ENCODE measurements at regions not wholly inside any gene's neighbourhood (a gene's known extent, or its start where the extent isn't known, plus 50 kb on each side); places are given as distances from the start of the nearest gene placed in this dataset.

GRCh38 chr14:45811155-45811554 is 558.2 kb upstream of the MIS18BP1 start:
- no peak for TF ChIP-seq CTCF (IDR thresholded peaks at IDR 0.05; ENCODE audit: insufficient read depth, low read length, poor library complexity, severe bottlenecking)
- TF ChIP-seq EZH2phosphoT487 (conservative IDR thresholded peaks at IDR 0.05; ENCODE audit: low read length) = no peak
